SH-SY5Y (cell line): ENCODE measurements at regions not wholly inside any gene's neighbourhood (a gene's known extent, or its start where the extent isn't known, plus 50 kb on each side); places are given as distances from the start of the nearest gene placed in this dataset.

Experiments used
- GATA2 ChIP-seq: IDR thresholded peaks from 2 replicates; pipeline ENCODE4 v1.6.1; 2011; ENCODE audit warnings: mild to moderate bottlenecking, low read depth, low read length
- GATA3 ChIP-seq: IDR thresholded peaks from 2 replicates; pipeline ENCODE4 v1.6.1; 2011; ENCODE audit warnings: low read depth, mild to moderate bottlenecking, low read length, moderate library complexity

DNA sequence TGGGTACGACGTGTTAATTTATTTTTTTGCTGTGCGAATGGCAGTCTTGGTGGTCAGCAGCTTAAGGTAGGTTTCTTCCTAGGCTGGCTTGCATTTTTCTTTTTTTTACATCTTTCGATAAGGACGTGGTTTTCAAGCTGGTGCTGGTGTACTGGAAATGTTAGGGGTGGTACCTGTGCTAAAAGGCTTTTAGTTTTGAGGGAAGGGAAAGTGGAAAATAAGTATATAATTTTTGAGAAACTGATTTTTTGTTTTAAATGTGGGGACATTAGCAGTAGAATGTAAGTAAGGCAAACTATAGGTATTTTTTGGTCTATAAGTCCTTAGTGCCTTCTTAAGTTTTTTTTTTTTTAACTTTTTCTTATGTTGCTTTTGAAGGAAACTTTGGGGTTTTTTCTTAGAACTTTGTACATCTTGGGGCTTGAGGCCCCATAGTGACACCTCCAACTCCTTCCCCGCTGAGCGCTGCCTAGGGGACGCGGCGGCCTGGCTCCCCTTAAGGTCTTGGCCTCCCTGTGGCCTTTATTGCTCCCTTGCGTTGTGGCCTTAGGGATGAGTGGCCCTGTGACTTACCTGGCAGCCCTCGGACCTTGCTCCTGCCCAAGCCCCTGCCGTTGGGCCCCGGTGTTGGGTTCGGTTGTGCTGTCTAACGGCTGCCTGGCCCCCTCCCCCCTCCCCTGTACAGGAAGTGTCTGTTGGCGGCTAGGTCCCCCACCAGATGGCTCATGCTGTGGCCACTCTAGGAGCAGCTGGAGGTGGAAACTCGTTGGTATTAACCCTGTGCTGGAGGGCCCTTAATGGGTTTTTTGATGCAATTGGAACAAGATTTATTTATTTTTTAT lies 88.0 kb upstream of the RPRML start:
- TF ChIP-seq GATA2 (peak; percentile 69), GATA3 (no peak)

DNA sequence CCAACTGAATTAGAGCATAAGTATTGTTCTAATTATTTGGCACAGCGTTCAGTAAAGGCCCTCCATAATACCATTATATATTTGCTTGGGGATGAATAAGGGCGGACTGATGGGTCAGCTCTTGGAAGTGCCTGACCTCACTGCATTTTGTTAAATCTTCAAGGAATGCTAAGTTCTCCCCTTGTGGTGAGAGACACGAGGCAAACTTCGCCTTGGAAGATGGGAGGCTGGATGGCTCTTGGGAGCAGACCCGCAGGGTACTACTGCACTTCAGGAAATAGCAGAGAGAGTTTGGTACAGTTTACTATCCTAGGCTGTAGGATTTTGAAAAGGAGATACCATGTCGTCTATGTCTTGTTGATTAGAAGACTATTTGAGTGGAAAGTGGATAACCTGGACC lies 87.0 kb upstream of the RPRML start:
- TF ChIP-seq GATA3 (no peak), GATA2 (no peak)

DNA sequence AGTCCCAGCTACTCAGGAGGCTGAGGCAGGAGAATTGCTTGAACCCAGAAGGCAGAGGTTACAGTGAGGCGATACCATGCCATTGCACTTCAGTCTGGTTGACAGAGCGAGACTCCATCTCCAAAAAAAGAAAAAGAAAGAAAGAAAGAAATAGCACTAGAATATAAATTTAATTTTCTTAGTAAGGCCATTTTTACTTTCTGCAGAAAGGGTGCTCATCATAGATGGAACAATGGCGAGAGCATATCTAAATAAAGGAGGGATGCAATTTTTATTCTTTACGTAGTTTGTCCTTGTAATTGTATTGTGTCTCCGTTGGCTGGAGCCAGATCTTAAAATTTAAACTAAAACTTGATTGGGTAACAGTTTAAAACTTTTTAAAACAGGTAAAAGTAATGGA lies 85.6 kb upstream of the RPRML start:
- TF ChIP-seq GATA3 (no peak), GATA2 (no peak)

DNA sequence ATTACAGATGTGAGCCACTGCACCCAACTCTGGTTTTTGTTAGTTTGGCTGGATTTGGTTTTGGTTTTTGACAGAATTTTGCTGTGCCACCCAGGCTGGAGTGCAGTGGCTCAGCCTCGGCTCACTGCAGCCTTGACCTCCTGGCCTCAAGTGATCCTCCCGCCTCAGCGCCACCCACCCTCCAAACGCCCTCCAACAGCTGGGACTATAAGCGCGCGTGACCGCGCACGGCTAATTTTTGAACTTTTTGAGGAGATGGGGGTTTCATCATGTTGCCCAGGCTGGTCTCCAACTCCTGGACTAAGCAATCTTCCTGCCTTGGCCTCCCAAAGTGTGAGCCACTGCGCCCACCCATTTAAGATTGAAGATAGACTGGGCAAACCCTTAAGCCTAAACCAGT lies 84.4 kb upstream of the RPRML start:
- TF ChIP-seq GATA2, result no peak
- TF ChIP-seq GATA3, result no peak

DNA sequence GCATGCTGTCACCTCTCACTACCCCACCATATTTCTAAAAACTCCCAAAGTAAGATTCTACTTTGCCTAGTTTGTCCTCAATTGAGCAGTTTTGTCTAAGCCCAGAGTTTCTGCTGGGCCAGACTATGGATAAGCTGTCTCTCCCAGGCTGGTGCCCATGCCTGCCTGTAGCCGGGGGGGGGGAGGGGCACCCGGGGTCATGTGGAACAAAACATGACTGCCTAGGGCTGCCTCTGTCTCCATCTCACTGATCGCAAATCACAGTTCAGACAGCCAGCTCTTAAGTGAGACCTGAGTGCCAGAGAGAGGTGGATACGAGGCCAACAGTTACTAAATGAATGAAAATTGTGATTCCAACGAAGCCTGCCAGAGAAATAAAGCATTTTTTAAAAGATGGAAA lies 78.8 kb upstream of the RPRML start:
- TF ChIP-seq GATA3 (no peak), GATA2 (no peak)
